Fibroblast of skin of back (primary cell): ENCODE measurements at regions not wholly inside any gene's neighbourhood (a gene's known extent, or its start where the extent isn't known, plus 50 kb on each side); places are given as distances from the start of the nearest gene placed in this dataset.

Experiments used
- DNase-seq: peaks from one replicate; pipeline ENCODE4 v3.0.0-alpha.2; 2013

DNA sequence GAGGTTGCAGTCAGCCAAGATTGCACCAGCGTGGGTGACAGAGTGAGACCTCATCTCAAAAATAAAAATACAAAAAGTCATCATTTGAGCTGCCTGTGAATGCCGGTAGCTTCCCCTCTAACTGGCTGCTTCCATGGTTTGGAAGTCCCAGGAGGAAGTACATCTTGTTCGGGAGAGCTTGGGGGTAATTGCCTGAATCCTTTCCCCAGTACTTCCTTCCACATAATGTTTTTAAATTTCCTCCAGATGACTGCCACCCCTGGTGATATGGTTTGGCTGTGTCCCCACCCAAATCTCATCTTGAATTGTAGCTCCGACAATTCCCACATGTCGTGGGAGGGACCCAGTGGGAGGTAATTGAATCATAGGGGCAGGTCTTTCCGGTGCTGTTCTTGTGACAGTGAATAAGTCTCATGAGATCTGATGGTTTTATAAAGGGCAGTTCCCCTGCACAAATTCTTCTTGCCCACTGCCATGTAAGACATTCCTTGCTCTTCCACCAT is 87.2 kb downstream of the SPRING1 start:
- DNase-seq = peak; percentile 34

DNA sequence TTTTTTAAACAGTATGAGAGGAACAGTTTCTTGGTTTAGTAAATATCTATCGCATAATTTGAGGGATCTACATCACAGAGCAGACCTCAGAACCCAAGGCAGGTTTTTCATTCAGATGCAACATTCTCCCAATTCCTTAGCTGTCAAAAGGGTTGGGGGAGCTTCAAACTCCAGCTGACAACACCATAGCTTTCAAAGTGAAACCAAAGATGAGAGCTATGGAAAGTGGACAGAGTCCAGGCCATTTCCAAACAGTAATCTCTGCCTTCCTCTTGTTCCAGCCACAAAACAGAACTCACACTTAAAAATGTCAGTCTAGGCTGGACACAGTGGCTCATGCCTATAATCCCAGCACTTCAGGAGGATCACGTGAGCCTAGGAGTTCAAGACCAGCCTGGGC is 87.8 kb downstream of the SPRING1 start:
- no peak for DNase-seq

DNA sequence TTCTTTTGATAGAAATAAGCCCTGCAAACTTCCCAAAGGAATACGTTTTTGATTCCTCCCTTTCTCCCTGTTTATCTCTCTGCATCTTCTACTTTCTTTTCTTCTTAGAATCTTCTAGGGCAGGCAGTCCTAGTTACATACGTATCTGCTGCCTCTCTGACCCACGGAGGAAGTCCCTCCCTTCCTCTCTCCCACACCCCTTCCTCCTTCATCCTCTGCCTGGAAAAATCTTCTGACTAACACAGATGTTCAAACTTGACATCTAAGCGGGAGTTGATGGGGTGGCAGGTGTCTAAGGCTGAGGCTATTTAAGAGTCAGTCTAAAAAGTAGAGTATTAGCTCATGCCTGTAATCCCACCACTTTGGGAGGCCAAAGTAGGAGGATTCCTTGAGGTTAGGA is 88.6 kb downstream of the MAP1LC3B2 start:
- no peak for DNase-seq

DNA sequence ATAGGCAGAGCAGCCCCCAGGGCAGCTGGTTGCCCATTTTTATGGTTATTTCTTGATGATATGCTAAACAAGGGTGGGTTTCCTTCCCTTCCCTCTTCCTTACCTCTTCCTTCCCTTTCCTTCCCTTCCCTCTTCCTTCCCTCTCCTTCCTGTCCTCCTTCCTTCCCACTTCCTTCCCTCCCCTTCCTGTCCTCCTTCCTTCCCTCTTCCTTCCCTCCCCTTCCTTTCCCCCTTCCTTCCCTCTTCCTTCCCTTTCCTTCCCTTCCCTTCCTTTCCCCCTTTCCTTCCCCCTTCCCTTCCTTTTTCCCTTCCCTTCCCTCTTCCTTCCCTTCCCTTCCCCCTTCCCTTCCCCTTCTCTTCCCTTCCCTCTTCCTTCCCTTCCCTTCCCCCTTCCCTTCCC is 87.7 kb downstream of the MAP1LC3B2 start:
- DNase-seq = no peak

DNA sequence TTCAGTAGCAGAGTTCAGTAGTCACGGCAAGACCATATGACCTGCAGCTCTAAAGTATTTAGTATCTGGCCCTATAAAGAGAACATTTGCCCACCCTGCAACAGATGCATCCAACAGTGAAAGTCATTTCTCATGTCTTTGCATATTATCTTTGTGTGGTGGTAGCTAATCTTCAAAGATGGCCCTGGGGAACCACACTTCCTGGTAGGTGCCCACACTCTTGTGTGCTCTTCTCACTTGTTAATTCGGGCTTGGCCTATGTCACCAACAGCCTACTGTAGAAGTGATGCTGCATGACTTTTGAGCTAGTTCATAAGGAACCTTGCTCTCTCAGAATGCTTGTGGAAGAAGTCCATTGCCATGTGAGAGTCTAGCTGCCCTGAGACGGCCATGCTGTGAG is 85.6 kb downstream of the MAP1LC3B2 start:
- DNase-seq = no peak

DNA sequence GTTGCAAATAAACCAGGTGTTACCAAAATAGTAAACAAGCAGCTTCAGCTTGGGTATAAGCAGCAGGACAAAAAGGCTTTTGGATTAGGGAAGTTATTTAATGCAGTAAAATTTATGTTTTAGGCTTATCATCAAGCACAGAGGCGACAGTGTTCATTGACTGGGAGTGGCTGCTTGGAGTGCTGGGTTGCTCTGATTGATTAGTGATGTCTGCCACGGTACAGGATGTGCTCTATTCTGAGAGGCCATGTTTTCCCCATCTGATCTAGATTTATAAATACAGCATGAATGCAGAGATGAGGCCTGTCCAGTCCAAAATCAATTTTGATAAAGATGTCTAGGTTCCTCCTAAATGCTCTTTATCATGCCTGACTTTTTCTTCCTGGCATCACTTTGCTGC is 83.5 kb downstream of the MAP1LC3B2 start:
- DNase-seq = no peak

DNA sequence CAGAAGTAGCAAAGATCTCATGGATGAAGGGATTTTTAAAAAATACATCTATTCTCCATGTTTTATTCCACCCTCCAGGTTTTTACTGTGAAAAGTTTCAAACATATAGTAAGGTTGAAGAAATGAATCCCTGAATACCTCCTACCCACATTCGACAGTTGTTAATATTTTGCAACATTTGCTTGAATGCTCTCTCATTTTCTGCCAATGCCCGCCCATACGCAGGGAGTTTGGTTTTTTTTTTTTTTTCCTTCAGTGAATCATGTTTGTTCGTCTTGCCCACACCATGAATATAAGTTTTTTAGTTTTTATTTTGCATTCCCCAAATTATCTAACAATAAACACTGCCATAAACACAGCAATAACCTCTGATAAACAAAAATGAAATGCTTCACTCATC is 82.9 kb downstream of the MAP1LC3B2 start:
- no peak for DNase-seq

DNA sequence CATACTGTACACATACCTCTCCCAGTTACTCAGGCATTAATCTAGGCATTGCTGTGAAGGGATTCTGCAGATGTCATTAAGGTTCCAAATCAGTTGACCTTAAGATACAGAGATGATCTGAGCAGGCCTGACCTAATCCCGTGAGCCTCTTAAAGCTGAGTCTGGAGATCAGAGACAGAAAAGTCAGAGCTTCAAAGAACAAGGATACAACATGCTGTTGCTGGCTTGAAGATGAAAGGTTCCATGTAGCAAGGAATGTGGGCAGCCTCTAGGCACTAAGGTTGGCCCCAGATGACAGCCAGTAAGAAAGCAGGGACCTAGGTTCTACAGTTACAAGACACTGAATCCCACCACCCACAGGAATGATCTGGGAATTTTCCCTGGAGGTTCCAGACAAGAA is 81.1 kb downstream of the MAP1LC3B2 start:
- DNase-seq = no peak

DNA sequence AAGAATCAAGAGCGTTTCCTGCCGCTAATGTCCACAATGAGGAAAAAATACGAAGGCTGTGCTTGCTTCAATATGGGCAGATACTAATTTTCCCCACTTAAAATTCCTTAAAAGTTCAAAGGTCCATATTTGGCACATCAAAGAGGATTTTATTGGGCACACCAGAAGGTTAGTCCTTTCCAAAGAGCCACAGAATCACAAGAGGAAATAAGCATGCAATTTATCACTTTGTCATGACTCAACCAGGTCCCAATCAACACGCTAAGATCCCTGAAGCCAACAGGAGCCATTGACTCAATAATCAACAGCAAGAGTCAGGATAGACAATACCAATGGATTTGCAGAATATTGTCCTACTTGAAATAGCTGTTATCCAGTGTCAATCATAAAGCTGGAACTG is 80.6 kb downstream of the MAP1LC3B2 start:
- no peak for DNase-seq

DNA sequence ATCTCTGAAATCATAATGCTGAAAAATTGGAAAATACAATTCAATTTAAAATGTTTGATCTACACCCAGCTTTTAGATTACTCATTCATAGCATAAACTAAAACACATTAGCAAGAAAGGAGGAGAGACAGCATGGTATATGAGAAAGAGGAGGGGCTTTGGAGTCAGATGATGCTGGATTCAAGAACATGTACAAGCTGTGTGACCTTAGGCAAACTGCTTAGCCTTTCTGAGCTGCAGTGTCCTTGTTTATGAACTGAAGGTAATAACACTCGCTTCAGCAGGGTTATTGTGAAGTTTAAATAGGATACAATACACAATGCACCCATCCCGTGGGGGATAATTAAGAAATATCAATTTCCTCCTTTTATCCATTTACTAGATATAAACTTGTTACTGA is 79.2 kb downstream of the MAP1LC3B2 start:
- no peak for DNase-seq

DNA sequence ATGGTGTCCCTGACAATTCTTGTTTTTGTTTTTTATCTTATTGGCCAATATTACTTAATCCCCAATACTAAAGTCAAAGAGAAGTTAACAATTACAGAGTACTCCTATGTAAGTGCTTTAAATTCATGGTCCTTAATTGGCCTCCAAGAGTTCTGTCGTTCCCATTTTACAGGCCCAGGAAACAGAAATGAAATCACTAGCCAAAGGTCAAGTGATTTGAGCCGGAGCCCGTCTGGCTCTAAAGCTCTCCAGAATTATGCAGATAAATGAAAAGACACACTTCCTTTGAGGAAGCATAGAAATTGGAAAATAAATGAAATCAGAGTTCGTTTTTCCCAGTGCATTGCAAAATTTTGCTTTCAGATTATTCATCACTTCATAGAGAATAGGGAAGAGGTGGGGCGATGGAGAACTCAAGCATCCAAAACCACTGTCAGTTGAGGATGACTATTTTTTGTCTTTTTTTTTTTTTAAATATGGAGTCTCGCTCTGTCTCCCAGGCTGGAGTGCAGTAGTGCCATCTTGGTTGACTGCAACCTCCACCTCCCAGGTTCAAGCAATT is 78.5 kb downstream of the MAP1LC3B2 start:
- no peak for DNase-seq

DNA sequence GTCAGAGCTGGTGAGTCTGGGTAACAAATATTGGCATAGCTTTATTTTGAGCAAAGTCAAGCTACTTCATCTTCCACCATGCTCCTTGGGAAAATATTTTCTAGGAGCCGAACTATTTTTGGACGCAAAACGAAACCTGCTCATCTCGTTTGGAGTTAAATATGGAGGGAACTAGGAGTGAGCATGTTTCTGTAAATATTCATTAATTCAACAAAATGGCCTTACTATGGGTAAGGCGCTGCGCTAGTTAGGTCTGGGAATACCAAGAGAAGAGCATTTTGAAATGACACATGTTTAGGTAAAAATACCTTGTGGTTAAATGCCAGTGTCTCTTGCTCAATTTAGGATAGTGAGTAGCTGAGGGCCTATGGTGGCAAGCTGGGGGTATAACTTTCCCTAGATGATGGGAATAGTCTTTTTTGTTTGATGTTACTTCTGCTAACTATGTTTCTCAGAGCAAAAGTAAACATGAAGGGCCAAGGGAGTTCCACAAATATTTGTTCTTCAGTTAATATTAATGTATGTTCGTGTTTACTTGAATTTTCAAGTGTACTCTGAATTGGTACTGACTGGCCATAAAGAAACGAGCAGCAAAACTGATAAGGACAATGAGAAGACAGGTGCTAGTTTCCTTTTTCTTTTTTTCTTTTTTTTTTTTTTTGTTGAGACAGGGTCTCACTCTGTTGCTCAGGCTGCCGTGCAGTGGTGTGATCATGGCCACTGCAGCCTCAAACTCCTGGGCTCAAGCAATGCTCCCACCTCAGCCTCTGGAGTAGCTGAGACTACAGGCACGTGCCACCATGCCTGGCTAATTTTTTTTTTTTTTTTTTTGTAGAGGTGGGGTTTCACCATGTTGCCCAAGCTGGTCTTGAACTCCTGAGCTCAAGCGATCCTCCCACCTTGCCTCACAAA is 77.7 kb downstream of the MAP1LC3B2 start:
- DNase-seq = no peak

DNA sequence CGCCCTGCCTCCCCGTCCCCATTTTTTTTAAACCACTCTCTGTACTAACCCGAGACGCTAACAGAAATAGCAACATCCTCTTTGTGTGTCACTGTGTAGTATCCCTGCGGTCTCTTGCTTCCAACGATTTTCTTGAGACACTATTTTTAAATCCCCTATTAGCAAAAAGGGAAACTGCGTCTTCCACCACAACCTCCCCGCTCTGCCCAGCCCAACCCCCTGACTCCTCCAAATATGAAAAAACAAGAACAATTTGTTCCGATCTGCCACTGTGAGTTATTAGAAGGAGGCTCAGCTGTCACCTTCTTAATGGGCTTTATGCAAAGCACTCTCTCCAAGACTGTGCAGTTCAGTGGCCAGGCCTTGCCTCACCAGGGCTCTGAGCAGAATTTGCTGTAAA is 76.3 kb downstream of the MAP1LC3B2 start:
- DNase-seq = no peak

DNA sequence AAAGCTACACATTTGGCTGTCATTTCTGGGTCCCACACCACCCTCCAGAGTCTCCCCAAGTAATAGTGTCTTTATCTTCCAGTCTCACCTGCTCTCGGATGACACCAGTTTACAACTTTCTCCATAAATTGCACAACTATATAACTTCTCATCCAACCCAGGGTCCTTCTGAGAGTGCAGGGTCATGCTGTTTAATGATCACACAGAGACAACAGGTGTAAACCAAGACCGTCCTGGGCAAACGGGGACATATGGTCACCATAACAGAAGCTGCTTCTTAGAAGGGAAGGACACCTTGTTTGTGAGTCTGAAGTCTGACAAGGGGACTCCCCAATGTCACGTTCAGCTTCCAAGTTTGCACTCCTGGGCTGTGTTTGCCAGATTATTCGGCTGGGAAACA is 74.3 kb downstream of the MAP1LC3B2 start:
- DNase-seq = no peak

DNA sequence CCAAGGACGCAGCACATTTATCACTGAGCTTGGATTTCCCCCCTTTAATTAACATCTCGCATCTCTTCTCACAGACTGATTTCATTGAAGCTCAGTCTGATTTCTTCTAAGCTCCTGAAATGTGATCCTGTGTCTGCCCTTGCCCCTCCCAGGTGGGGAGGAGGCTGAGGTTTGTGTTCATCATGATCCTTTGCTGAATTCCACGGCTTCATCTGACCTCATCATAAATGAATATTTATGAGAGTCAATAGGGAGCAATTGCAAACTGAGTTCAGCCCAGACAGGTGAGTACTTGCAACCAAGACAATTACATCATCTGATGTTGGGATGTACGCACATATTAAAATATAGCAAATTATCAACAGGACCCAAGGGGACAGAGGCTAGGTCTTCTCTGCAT is 72.4 kb downstream of the MAP1LC3B2 start:
- no peak for DNase-seq

DNA sequence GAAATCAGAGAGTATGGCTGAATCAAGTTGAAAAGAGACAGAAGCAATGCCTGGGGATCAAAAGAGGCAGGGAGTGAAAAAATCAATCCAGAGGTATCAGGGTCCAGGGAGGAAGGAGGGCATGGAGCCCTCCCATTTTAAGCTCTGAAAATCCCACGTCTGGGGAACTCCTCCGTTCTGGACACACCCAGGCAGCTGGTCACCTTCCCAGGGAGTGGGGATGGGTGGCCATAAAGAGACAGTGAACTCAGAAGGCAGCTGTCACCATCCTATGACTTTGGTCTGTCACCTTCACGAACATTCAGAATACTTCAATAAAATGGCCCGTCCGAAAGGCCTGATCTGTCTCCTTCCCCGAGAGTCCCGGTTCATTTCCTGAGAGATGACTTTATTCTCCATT is 71.6 kb downstream of the MAP1LC3B2 start:
- DNase-seq = no peak

DNA sequence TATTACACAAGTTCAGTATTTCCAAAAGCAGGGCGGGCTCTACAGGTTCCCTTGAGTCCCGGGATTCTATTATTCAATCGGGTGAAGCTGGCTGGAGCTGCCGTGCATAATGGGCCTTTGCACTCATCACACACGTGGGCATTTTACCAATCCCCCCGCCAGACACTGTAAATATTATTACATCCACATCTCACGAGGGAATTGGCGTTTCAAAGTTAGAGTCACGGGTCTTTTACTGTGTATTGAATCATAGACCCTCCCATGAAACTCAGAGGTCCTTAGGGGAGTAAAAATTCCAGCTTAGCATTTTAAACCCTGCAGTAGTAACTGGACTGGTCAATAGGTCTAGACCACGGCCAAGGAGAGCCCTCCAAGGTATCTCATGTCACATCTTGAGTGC is 70.3 kb downstream of the MAP1LC3B2 start:
- no peak for DNase-seq

DNA sequence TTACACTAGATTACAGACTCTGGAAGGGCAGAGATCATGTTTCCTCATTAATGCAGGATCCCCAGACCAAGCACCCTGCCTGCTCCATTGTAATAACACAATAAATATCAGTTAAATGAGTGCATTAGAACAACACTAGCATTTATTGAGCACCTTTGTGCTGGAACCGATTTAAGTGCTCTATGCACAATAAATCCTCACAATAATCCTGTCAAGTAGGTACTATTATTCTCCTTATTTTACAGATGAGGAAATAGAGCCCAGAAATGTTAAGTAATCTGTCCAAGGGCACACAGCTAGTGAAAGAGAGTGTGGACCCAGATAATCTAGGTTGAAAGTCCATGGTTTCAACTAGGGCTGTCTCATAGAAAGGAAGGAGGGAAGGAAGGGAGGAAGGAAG is 69.8 kb downstream of the MAP1LC3B2 start:
- DNase-seq = no peak

DNA sequence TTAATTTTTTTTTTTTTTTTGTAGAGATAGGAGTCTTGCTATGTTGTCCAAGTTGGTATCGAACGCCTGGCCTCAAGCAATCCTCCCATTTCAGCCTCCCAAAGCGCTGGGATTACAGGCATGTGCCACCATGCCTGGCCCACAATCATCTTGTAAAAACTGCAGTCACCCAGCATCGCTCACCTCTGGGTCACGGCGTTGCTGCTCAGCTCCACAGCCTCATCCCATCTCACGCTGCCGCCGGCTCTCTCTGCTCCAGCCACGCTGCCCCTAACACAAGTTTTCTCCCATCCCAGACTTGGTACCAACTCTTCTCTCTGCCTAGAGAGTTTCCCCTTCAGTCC is 69.2 kb downstream of the MAP1LC3B2 start:
- no peak for DNase-seq
